ENCODE measurements at regions not wholly inside any gene's neighbourhood (a gene's known extent, or its start where the extent isn't known, plus 50 kb on each side); places are given as distances from the start of the nearest gene placed in this dataset.

DNA sequence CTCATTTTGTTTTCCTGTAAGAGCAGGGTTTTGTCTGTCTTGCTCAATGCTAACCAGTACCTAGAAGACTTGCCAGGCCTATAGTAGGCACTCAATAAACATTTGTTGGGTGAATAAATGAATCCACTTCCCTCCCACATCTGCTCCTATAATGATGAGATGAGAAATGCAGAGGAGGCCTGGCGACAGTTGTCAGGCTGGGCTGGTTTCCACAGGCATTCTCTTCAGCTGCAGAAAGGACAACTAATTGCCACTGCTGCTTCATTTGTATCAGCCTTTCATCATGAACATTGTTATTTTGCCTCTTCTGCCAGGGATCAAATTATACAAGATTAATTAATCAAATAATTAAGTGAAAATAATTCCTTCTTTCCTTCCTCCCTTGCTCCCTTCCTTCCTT is 82.0 kb upstream of the PTHLH start:
- no peak for TF ChIP-seq EZH2phosphoT487 (IDR thresholded peaks at IDR 0.05; ENCODE audit: low read length)
- TF ChIP-seq, protein P1, sequence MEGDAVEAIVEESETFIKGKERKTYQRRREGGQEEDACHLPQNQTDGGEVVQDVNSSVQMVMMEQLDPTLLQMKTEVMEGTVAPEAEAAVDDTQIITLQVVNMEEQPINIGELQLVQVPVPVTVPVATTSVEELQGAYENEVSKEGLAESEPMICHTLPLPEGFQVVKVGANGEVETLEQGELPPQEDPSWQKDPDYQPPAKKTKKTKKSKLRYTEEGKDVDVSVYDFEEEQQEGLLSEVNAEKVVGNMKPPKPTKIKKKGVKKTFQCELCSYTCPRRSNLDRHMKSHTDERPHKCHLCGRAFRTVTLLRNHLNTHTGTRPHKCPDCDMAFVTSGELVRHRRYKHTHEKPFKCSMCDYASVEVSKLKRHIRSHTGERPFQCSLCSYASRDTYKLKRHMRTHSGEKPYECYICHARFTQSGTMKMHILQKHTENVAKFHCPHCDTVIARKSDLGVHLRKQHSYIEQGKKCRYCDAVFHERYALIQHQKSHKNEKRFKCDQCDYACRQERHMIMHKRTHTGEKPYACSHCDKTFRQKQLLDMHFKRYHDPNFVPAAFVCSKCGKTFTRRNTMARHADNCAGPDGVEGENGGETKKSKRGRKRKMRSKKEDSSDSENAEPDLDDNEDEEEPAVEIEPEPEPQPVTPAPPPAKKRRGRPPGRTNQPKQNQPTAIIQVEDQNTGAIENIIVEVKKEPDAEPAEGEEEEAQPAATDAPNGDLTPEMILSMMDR (IDR thresholded peaks at IDR 0.05; ENCODE audit: low read length): no peak
- no peak for TF ChIP-seq EZH2 (optimal IDR thresholded peaks at IDR 0.05; ENCODE audit: low read depth, low read length)
- no peaks in the 10 kb centered on the region for H3K4me1 ChIP-seq (ENCODE audit: low read length)

DNA sequence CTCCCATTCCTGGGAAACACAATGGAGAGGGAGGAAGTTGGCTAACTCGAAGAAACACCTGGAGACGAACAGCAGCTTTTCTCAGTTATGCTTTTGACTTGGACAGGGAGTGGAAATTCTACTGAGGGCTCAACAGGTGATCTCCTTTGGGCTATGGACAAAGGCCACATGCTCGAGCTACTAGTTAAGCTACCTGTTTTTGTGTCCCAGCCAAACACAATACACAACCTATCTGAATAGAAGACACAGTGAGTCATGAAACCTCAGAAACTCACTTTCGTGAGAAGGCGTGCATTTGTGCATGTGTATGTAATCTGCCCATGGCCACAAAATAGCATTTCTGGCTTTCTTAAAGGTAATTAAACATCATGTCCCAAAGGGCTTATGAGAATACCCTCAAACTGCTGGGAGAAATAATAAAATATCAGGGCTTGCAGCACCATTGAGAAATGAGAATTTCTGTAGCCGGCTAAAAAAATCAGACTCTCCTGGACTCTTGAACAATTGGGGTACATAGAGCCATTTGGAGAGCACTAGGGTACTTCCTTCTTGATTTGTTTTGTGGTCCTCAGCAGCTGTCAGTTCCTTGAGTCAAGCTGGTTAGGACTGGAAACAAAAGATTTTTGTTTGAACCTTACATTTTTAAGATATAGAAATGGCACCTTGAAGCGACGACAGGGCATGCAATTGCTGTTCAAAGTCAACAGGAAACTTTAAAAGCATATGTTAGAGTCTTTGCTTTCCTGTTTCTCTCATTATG is 85.5 kb upstream of the PTHLH start:
- H3K9ac ChIP-seq (ENCODE audit: low read length): no peak overlapping the region

More for the DNA sequence above, 82.0 kb upstream of the PTHLH start:
- H3K27me3 ChIP-seq (replicated peaks; ENCODE audit: insufficient read depth, low read length): no peaks in the 10 kb centered on the region
- no peak overlapping the region for H3K27ac ChIP-seq (ENCODE audit: low read length)
- no peaks in the 10 kb centered on the region for H4K20me1 ChIP-seq (ENCODE audit: insufficient read depth, low read length)
- no peak overlapping the region for H2AFZ ChIP-seq (ENCODE audit: low read length)
- no peaks in the 10 kb centered on the region for H3K9me3 ChIP-seq (replicated peaks; ENCODE audit: insufficient read depth, low read length)
- H3K79me2 ChIP-seq (ENCODE audit: low read length): no peaks in the 10 kb centered on the region
- no peaks in the 10 kb centered on the region for H3F3A ChIP-seq (ENCODE audit: insufficient read depth, low read length)
- H3K36me3 ChIP-seq (replicated peaks; ENCODE audit: insufficient read depth, low read length): no peaks in the 10 kb centered on the region
- no peak for DNase-seq
- no peak overlapping the region for H3K9ac ChIP-seq (ENCODE audit: low read length)
- H3K4me3 ChIP-seq (ENCODE audit: low read length): no peak overlapping the region
- no peak overlapping the region for H3K4me2 ChIP-seq (ENCODE audit: low read depth, low read length)
- no peaks in the 10 kb centered on the region for H3K9me2 ChIP-seq (replicated peaks; ENCODE audit: insufficient read depth, low read length)

DNA sequence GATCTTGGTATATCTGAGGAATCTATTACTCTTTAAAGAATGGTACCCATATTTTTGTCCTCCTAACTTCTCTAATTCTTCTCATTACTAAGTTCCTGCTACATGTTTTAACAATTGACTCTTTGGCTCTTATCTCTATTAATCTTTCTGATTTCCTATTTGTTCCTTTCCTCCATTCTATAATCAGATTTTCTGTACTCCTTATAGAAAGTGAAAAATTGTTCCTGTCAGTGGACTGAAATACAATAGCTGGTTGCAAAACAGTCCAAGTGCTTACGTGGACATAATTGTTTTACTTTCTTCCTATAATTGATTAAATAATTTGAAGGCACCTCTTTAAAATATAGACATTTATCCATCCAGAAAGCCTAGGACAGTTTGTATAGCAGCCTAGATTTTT is 86.7 kb upstream of the PTHLH start:
- Histone ChIP-seq H3K9me3 (replicated peaks; ENCODE audit: insufficient read depth, low read length) (no peaks in the 10 kb centered on the region), H3K79me2 (ENCODE audit: low read length) (no peaks in the 10 kb centered on the region), H3K9me2 (replicated peaks; ENCODE audit: insufficient read depth, low read length) (no peaks in the 10 kb centered on the region), H4K20me1 (ENCODE audit: insufficient read depth, low read length) (no peaks in the 10 kb centered on the region), H3K27ac (ENCODE audit: low read length) (no peak overlapping the region), H3K9ac (ENCODE audit: low read length) (no peak overlapping the region), H3K27me3 (replicated peaks; ENCODE audit: insufficient read depth, low read length) (no peaks in the 10 kb centered on the region), H3K36me3 (replicated peaks; ENCODE audit: insufficient read depth, low read length) (no peaks in the 10 kb centered on the region), H3F3A (ENCODE audit: insufficient read depth, low read length) (no peaks in the 10 kb centered on the region), H2AFZ (ENCODE audit: low read length) (no peak overlapping the region), H3K4me1 (ENCODE audit: low read length) (no peaks in the 10 kb centered on the region), H3K4me2 (ENCODE audit: low read depth, low read length) (no peak overlapping the region), H3K4me3 (ENCODE audit: low read length) (no peak overlapping the region)
- no peak for DNase-seq
- no peak for TF ChIP-seq EZH2phosphoT487 (IDR thresholded peaks at IDR 0.05; ENCODE audit: low read length)
- no peak for TF ChIP-seq EZH2 (optimal IDR thresholded peaks at IDR 0.05; ENCODE audit: low read depth, low read length)
- TF ChIP-seq, protein P1 (IDR thresholded peaks at IDR 0.05; ENCODE audit: low read length): no peak

More for the DNA sequence above, 85.5 kb upstream of the PTHLH start:
- Histone ChIP-seq H3K4me3 (ENCODE audit: low read length) (no peak overlapping the region), H2AFZ (ENCODE audit: low read length) (no peak overlapping the region), H3K27ac (ENCODE audit: low read length) (no peak overlapping the region), H3F3A (ENCODE audit: insufficient read depth, low read length) (no peaks in the 10 kb centered on the region), H3K36me3 (replicated peaks; ENCODE audit: insufficient read depth, low read length) (no peaks in the 10 kb centered on the region), H3K4me2 (ENCODE audit: low read depth, low read length) (no peak overlapping the region), H3K9me2 (replicated peaks; ENCODE audit: insufficient read depth, low read length) (no peaks in the 10 kb centered on the region), H3K4me1 (ENCODE audit: low read length) (no peaks in the 10 kb centered on the region), H3K79me2 (ENCODE audit: low read length) (no peaks in the 10 kb centered on the region), H3K27me3 (replicated peaks; ENCODE audit: insufficient read depth, low read length) (no peaks in the 10 kb centered on the region), H4K20me1 (ENCODE audit: insufficient read depth, low read length) (no peaks in the 10 kb centered on the region), H3K9me3 (replicated peaks; ENCODE audit: insufficient read depth, low read length) (no peaks in the 10 kb centered on the region)
- no peak for DNase-seq
- TF ChIP-seq, protein P1 (IDR thresholded peaks at IDR 0.05; ENCODE audit: low read length): no peak
- TF ChIP-seq EZH2 (optimal IDR thresholded peaks at IDR 0.05; ENCODE audit: low read depth, low read length) (no peak), EZH2phosphoT487 (IDR thresholded peaks at IDR 0.05; ENCODE audit: low read length) (no peak)
